ENCODE measurements at regions not wholly inside any gene's neighbourhood (a gene's known extent, or its start where the extent isn't known, plus 50 kb on each side); places are given as distances from the start of the nearest gene placed in this dataset.
A peak's percentile ranks its signal among the peaks of the same experiment; 100 is the strongest.

- no peak for FAIRE-seq
- H3K4me3 ChIP-seq (ENCODE audit: low read length in 3 of 3): no peak overlapping the region
- H3K36me3 ChIP-seq (ENCODE audit: control insufficient read depth in 2 of 3, insufficient read depth in 3 of 3, low read length in 3 of 3): no peaks in the 10 kb centered on the region
- H3K4me1 ChIP-seq (ENCODE audit: control insufficient read depth in 2 of 3, insufficient read depth in 2 of 3, low read depth in 1 of 3, low read length in 3 of 3): no peaks in the 10 kb centered on the region
- H3K9me3 ChIP-seq (ENCODE audit: control insufficient read depth in 2 of 3, insufficient read depth in 1 of 3, low read length in 3 of 3): peaks cover 0 to 5% (median 0%) of the 10 kb centered on the region in 3 donors
- H3K9ac ChIP-seq (ENCODE audit: low read length in 3 of 3): no peak overlapping the region
- no peak overlapping the region for H3K27ac ChIP-seq (ENCODE audit: low read depth in 2 of 2, low read length in 2 of 2)
- no peak for DNase-seq
- TF ChIP-seq, protein P1, sequence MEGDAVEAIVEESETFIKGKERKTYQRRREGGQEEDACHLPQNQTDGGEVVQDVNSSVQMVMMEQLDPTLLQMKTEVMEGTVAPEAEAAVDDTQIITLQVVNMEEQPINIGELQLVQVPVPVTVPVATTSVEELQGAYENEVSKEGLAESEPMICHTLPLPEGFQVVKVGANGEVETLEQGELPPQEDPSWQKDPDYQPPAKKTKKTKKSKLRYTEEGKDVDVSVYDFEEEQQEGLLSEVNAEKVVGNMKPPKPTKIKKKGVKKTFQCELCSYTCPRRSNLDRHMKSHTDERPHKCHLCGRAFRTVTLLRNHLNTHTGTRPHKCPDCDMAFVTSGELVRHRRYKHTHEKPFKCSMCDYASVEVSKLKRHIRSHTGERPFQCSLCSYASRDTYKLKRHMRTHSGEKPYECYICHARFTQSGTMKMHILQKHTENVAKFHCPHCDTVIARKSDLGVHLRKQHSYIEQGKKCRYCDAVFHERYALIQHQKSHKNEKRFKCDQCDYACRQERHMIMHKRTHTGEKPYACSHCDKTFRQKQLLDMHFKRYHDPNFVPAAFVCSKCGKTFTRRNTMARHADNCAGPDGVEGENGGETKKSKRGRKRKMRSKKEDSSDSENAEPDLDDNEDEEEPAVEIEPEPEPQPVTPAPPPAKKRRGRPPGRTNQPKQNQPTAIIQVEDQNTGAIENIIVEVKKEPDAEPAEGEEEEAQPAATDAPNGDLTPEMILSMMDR (IDR thresholded peaks at IDR 0.05; ENCODE audit: borderline replicate concordance, extremely low read depth, insufficient read depth): no peak
- intact Hi-C loops (cut with DNase I): no loop called here
- H3K27me3 ChIP-seq (ENCODE audit: control insufficient read depth, insufficient read depth, low read length): peaks cover 20% of the 10 kb centered on the region
These were observed 431.9 kb downstream of the MIAT start for GRCh38 chr22:27089264-27089663.

GRCh38 chr22:27090611-27091011 lies 433.2 kb downstream of the MIAT start:
- intact Hi-C loops (cut with DNase I): no loop called here
- peaks cover 20% of the 10 kb centered on the region for H3K27me3 ChIP-seq (ENCODE audit: control insufficient read depth, insufficient read depth, low read length)
- H3K36me3 ChIP-seq (ENCODE audit: control insufficient read depth in 2 of 3, insufficient read depth in 3 of 3, low read length in 3 of 3): no peaks in the 10 kb centered on the region
- DNase-seq (peak in 2 of 5 donors; percentile 13 to 25), FAIRE-seq (no peak)
- no peak overlapping the region for H3K27ac ChIP-seq (ENCODE audit: low read depth in 2 of 2, low read length in 2 of 2)
- H3K4me3 ChIP-seq (ENCODE audit: low read length in 3 of 3): no peak overlapping the region
- H3K9me3 ChIP-seq (ENCODE audit: control insufficient read depth in 2 of 3, insufficient read depth in 1 of 3, low read length in 3 of 3): peaks cover 0 to 5% (median 0%) of the 10 kb centered on the region in 3 donors
- TF ChIP-seq, protein P1 (IDR thresholded peaks at IDR 0.05; ENCODE audit: borderline replicate concordance, extremely low read depth, insufficient read depth): no peak
- H3K9ac ChIP-seq (ENCODE audit: low read length in 3 of 3): no peak overlapping the region
- H3K4me1 ChIP-seq (ENCODE audit: control insufficient read depth in 2 of 3, insufficient read depth in 2 of 3, low read depth in 1 of 3, low read length in 3 of 3): no peaks in the 10 kb centered on the region

DNA sequence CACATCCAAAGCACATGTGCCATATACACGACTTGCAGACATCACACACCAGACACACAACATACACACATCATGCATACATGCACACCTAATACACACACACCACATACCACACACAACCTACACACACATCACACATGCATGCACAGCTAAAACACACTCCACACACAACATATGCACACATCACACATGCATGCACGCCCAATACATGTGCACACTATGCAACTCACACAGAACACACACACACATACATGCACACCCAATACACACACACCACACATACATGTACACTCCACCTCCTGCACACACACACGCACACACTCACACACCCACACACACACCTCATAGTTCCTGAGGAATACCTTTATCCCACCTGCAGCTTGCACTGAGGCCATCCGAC lies 436.0 kb downstream of the MIAT start:
- FAIRE-seq (no peak), DNase-seq (no peak)
- Histone ChIP-seq H3K9me3 (ENCODE audit: control insufficient read depth in 2 of 3, insufficient read depth in 1 of 3, low read length in 3 of 3) (peaks cover 0 to 5% (median 0%) of the 10 kb centered on the region in 3 donors), H3K27ac (ENCODE audit: low read depth in 2 of 2, low read length in 2 of 2) (no peak overlapping the region), H3K36me3 (ENCODE audit: control insufficient read depth in 2 of 3, insufficient read depth in 3 of 3, low read length in 3 of 3) (no peaks in the 10 kb centered on the region), H3K4me3 (ENCODE audit: low read length in 3 of 3) (no peak overlapping the region), H3K4me1 (ENCODE audit: control insufficient read depth in 2 of 3, insufficient read depth in 2 of 3, low read depth in 1 of 3, low read length in 3 of 3) (no peaks in the 10 kb centered on the region), H3K9ac (ENCODE audit: low read length in 3 of 3) (no peak overlapping the region), H3K27me3 (ENCODE audit: control insufficient read depth, insufficient read depth, low read length) (peaks cover 17% of the 10 kb centered on the region)
- intact Hi-C loops (cut with DNase I): no loop called here
- TF ChIP-seq, protein P1 (IDR thresholded peaks at IDR 0.05; ENCODE audit: borderline replicate concordance, extremely low read depth, insufficient read depth): no peak

Data from kidney (tissue), 13 donors.